ENCODE measurements at regions not wholly inside any gene's neighbourhood (a gene's known extent, or its start where the extent isn't known, plus 50 kb on each side); places are given as distances from the start of the nearest gene placed in this dataset.

DNA sequence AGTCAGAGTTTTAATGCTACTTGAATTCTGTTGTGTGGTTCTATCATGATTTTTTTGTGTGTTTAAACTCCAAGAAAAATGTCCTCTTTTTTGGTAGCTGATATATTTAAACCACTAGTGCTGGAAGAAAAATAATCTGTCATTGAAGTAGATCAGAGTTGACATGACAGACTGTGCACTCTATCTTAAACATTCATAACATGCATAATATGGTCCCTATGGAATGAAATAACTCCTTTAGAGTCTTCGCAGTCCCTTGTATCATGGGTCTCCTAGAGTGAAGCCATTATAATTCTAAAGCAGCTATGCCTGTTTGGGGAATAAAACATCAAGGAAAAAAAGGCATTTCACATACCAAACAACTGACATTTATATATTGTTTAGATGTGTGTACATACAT, 282.7 kb upstream of the CITED2 start:
- no peak overlapping the region for H3K4me3 ChIP-seq
- 96% methylated on average over 1 of the region's 1 CpG for WGBS (ENCODE audit: low lambda C conversion rate, missing lambda C conversion rate)
- H3K4me1 ChIP-seq (ENCODE audit: insufficient read depth): peaks cover 12% of the 10 kb centered on the region
- DNase-seq (ENCODE audit: low spot score): no peak
- H2AFZ ChIP-seq: no peak overlapping the region
- peak overlapping the region; percentile 93 for H3K27ac ChIP-seq
- TF ChIP-seq CTCF (IDR thresholded peaks at IDR 0.05; ENCODE audit: poor library complexity) (no peak), EZH2 (IDR thresholded peaks at IDR 0.05; ENCODE audit: borderline replicate concordance) (no peak), EZH2phosphoT487 (IDR thresholded peaks at IDR 0.05; ENCODE audit: low read depth, severe bottlenecking, unreplicated experiment) (no peak)
- H3K79me2 ChIP-seq: no peaks in the 10 kb centered on the region
- no peaks in the 10 kb centered on the region for H3K36me3 ChIP-seq (replicated peaks; ENCODE audit: insufficient read depth, low read depth)
- no peak overlapping the region for H3K4me2 ChIP-seq
- H3K9me2 ChIP-seq (replicated peaks; ENCODE audit: insufficient read depth): no peaks in the 10 kb centered on the region
- H4K20me1 ChIP-seq (ENCODE audit: insufficient read depth, poor library complexity, severe bottlenecking): no peaks in the 10 kb centered on the region
- no peaks in the 10 kb centered on the region for H3K9me3 ChIP-seq (ENCODE audit: low read depth)
- H3K27me3 ChIP-seq: no peaks in the 10 kb centered on the region

DNA sequence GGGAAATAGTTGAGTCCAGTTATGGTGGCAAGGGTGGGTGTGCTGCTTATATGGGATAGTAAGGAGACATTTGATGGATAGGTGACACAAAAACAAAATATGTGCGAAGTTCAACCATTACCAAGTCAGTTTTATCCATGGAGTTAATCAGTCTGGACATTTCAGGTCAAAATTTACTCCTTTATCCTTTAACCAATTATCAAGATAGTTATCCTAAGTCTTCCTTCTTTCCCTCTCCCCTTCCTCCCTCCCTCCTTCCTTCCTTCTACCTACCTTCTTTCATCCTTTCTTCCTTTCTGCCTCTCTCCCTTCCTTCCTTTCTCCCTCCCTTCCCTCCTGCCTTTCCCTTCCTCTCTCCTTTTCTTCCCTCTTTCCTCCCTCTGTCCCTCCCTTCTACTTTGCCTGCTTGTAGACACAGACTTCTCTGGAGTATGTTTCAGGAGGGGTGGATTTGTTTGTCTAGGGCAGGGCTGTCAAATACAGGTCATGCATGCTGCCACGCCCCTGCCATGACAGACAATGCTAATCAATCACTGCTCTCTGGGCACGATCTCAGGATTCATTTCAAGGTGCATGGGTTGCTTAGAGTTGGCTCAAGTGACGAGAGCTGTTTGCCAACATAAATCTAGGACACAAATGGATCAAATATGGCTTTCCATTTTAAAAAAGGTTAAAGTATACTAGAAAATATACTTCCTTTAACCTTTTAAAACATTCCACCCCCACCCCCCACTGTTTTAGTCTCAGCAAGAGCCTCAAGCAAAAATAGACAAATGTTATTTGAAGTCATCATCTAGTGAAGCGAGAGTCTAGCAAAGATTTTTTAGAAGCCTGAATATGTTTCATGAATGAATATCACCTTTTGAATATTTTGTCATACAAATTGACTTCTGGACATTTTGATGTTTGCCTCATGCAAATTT, 281.6 kb upstream of the CITED2 start:
- no peaks in the 10 kb centered on the region for H4K20me1 ChIP-seq (ENCODE audit: insufficient read depth, poor library complexity, severe bottlenecking)
- H3K36me3 ChIP-seq (replicated peaks; ENCODE audit: insufficient read depth, low read depth): no peaks in the 10 kb centered on the region
- peaks cover 12% of the 10 kb centered on the region for H3K4me1 ChIP-seq (ENCODE audit: insufficient read depth)
- no peaks in the 10 kb centered on the region for H3K79me2 ChIP-seq
- peak overlapping the region; percentile 93 for H3K27ac ChIP-seq
- 63% methylated on average over 5 of the region's 5 CpGs for WGBS (ENCODE audit: low lambda C conversion rate, missing lambda C conversion rate)
- no peaks in the 10 kb centered on the region for H3K9me3 ChIP-seq (ENCODE audit: low read depth)
- DNase-seq (ENCODE audit: low spot score): peak; percentile 70
- H3K9me2 ChIP-seq (replicated peaks; ENCODE audit: insufficient read depth): no peaks in the 10 kb centered on the region
- no peak overlapping the region for H2AFZ ChIP-seq
- TF ChIP-seq EZH2phosphoT487 (IDR thresholded peaks at IDR 0.05; ENCODE audit: low read depth, severe bottlenecking, unreplicated experiment) (no peak), CTCF (IDR thresholded peaks at IDR 0.05; ENCODE audit: poor library complexity) (no peak), EZH2 (IDR thresholded peaks at IDR 0.05; ENCODE audit: borderline replicate concordance) (no peak)
- peak overlapping the region; percentile 45 for H3K4me2 ChIP-seq
- H3K4me3 ChIP-seq: no peak overlapping the region
- H3K27me3 ChIP-seq: no peaks in the 10 kb centered on the region

- Histone ChIP-seq H3K9me3 (ENCODE audit: low read depth) (no peaks in the 10 kb centered on the region), H3K4me3 (no peak overlapping the region), H3K79me2 (no peaks in the 10 kb centered on the region), H3K4me1 (ENCODE audit: insufficient read depth) (peaks cover 12% of the 10 kb centered on the region), H2AFZ (no peak overlapping the region), H3K27ac (peak overlapping the region; percentile 93), H3K9me2 (replicated peaks; ENCODE audit: insufficient read depth) (no peaks in the 10 kb centered on the region), H3K36me3 (replicated peaks; ENCODE audit: insufficient read depth, low read depth) (no peaks in the 10 kb centered on the region), H4K20me1 (ENCODE audit: insufficient read depth, poor library complexity, severe bottlenecking) (no peaks in the 10 kb centered on the region), H3K27me3 (no peaks in the 10 kb centered on the region), H3K4me2 (peak overlapping the region; percentile 51)
- peak; percentile 61 for DNase-seq (ENCODE audit: low spot score)
- 70% methylated on average over 10 of the region's 10 CpGs for WGBS (ENCODE audit: low lambda C conversion rate, missing lambda C conversion rate)
- no peak for TF ChIP-seq EZH2phosphoT487 (IDR thresholded peaks at IDR 0.05; ENCODE audit: low read depth, severe bottlenecking, unreplicated experiment)
- no peak for TF ChIP-seq CTCF (IDR thresholded peaks at IDR 0.05; ENCODE audit: poor library complexity)
- no peak for TF ChIP-seq EZH2 (IDR thresholded peaks at IDR 0.05; ENCODE audit: borderline replicate concordance)
These were observed 280.7 kb upstream of the CITED2 start for GRCh38 chr6:139654888-139655782.

All from hepatocyte (in vitro differentiated cells).